ENCODE measurements at regions not wholly inside any gene's neighbourhood (a gene's known extent, or its start where the extent isn't known, plus 50 kb on each side); places are given as distances from the start of the nearest gene placed in this dataset.
"Not testable (repeated sequence)": the region's sequence is repeated elsewhere in the genome, so short reads cannot be mapped to it uniquely, and the experiment has no call there.

- TF ChIP-seq CTCF (IDR thresholded peaks at IDR 0.05) (no peak), ZFX (IDR thresholded peaks at IDR 0.05; ENCODE audit: borderline replicate concordance) (no peak)
- no peak overlapping the region for H3K27ac ChIP-seq
Measured at GRCh38 chr3:72270072-72270681, 485.2 kb upstream of the PROK2 start.

- no peak overlapping the region for H3K27ac ChIP-seq
- no peak for TF ChIP-seq CTCF (IDR thresholded peaks at IDR 0.05)
- TF ChIP-seq ZFX (IDR thresholded peaks at IDR 0.05; ENCODE audit: borderline replicate concordance) = no peak
Measured at GRCh38 chr3:72269475-72269874, 484.5 kb upstream of the PROK2 start.

GRCh38 chr3:72266921-72267524 is 482.1 kb upstream of the PROK2 start:
- H3K27ac ChIP-seq = not testable (repeated sequence)

GRCh38 chr3:72266016-72266370 is 481.0 kb upstream of the PROK2 start:
- H3K27ac ChIP-seq = no peak overlapping the region
- TF ChIP-seq CTCF (IDR thresholded peaks at IDR 0.05) (no peak), ZFX (IDR thresholded peaks at IDR 0.05; ENCODE audit: borderline replicate concordance) (no peak)

GRCh38 chr3:72265256-72266015 is 480.5 kb upstream of the PROK2 start:
- no peak overlapping the region for H3K27ac ChIP-seq
- TF ChIP-seq ZFX (IDR thresholded peaks at IDR 0.05; ENCODE audit: borderline replicate concordance) = no peak
- peak; percentile 25 for TF ChIP-seq CTCF (IDR thresholded peaks at IDR 0.05)

GRCh38 chr3:72263223-72263990 is 478.5 kb upstream of the PROK2 start:
- no peak overlapping the region for H3K27ac ChIP-seq
- no peak for TF ChIP-seq CTCF (IDR thresholded peaks at IDR 0.05)
- TF ChIP-seq ZFX (IDR thresholded peaks at IDR 0.05; ENCODE audit: borderline replicate concordance) = no peak

GRCh38 chr3:72262736-72263135 is 477.8 kb upstream of the PROK2 start:
- H3K27ac ChIP-seq = no peak overlapping the region

More at GRCh38 chr3:72262736-72263135, 477.8 kb upstream of the PROK2 start:
- no peak for TF ChIP-seq ZFX (IDR thresholded peaks at IDR 0.05; ENCODE audit: borderline replicate concordance)
- no peak for TF ChIP-seq CTCF (IDR thresholded peaks at IDR 0.05)
